ENCODE measurements at regions not wholly inside any gene's neighbourhood (a gene's known extent, or its start where the extent isn't known, plus 50 kb on each side); places are given as distances from the start of the nearest gene placed in this dataset.

GRCh38 chr9:27985714-27986113 lies 412.4 kb upstream of the C9orf72 start:
- H3K9ac ChIP-seq (ENCODE audit: low read depth, low read length): no peak overlapping the region
- no peak overlapping the region for H2AK5ac ChIP-seq (ENCODE audit: low read depth, low read length)
- H3K27me3 ChIP-seq (ENCODE audit: control insufficient read depth, insufficient read depth, low read length): no peaks in the 10 kb centered on the region
- H2BK20ac ChIP-seq (ENCODE audit: low read depth, low read length): no peak overlapping the region
- in situ Hi-C loops (cut with MboI; ENCODE audit: low sequenced_read_pairs) (no loop called here), dilution Hi-C loops (cut with HindIII; ENCODE audit: low sequenced_read_pairs, unreplicated experiment) (no loop called here), intact Hi-C loops (cut with micrococcal nuclease) (no loop called here)
- no peak for ATAC-seq (ENCODE audit: low read depth)
- no peak overlapping the region for H2AFZ ChIP-seq (replicated peaks; ENCODE audit: low read length, poor library complexity)
- BruUV-seq (replicated peaks): no TSS peak
- H2BK5ac ChIP-seq (ENCODE audit: low read depth, low read length, poor library complexity, severe bottlenecking): no peak overlapping the region
- no peak overlapping the region for H3K56ac ChIP-seq (ENCODE audit: extremely low read depth, insufficient read depth, low read length)
- no peak overlapping the region for H3K23ac ChIP-seq (ENCODE audit: low read depth, low read length)
- DNase-seq: no peak
- H3K4ac ChIP-seq (ENCODE audit: low read depth, low read length): no peak overlapping the region
- H2BK15ac ChIP-seq (ENCODE audit: low read depth, low read length): no peak overlapping the region
- no peaks in the 10 kb centered on the region for H3K4me1 ChIP-seq (ENCODE audit: control insufficient read depth, insufficient read depth, low read length)
- H4K5ac ChIP-seq (ENCODE audit: low read depth, low read length): no peak overlapping the region
- H4K8ac ChIP-seq (ENCODE audit: low read depth in 2 of 2, low read length in 2 of 2): no peak overlapping the region
- H4K91ac ChIP-seq (ENCODE audit: insufficient read depth, low read depth, low read length): no peak overlapping the region
- no peak overlapping the region for H3K4me3 ChIP-seq (ENCODE audit: insufficient read depth, low read depth, low read length)
- WGBS, 2 experiments (ENCODE audit: extremely low coverage in 2 of 2, insufficient read length in 1 of 2): no CpG with 5 or more reads among the region's 1 CpG
- H3K9me1 ChIP-seq (ENCODE audit: insufficient read depth, low read length): no peaks in the 10 kb centered on the region
- no peaks in the 10 kb centered on the region for H3K79me1 ChIP-seq (ENCODE audit: low read depth in 1 of 2, low read length in 2 of 2)
- H3K4me2 ChIP-seq (ENCODE audit: low read depth, low read length): no peak overlapping the region
- no peaks in the 10 kb centered on the region for H3K9me3 ChIP-seq (ENCODE audit: control insufficient read depth, insufficient read depth, low read length)
- H3K36me3 ChIP-seq (ENCODE audit: control insufficient read depth, insufficient read depth, low read length): no peaks in the 10 kb centered on the region
- H3K27ac ChIP-seq (ENCODE audit: insufficient read depth, low read length): no peak overlapping the region
- no peak for TF ChIP-seq USF2 (IDR thresholded peaks at IDR 0.05; ENCODE audit: low read depth, low read length)
- no peak for TF ChIP-seq NFE2L2 (IDR thresholded peaks at IDR 0.05; ENCODE audit: low read depth, low read length)
- no peak for TF ChIP-seq POLR2A (IDR thresholded peaks at IDR 0.05; ENCODE audit: low read depth, low read length)
- no peak for TF ChIP-seq CHD1 (IDR thresholded peaks at IDR 0.05; ENCODE audit: low read depth, low read length)
- no peak for TF ChIP-seq MAZ (IDR thresholded peaks at IDR 0.05; ENCODE audit: borderline replicate concordance, low read depth, low read length)
- no peak for TF ChIP-seq RFX5 (IDR thresholded peaks at IDR 0.05; ENCODE audit: low read depth, low read length)
- no peak for TF ChIP-seq MXI1 (IDR thresholded peaks at IDR 0.05; ENCODE audit: borderline replicate concordance, low read depth, low read length)
- no peak for TF ChIP-seq SMC3 (IDR thresholded peaks at IDR 0.05; ENCODE audit: low read depth, low read length)
- TF ChIP-seq RCOR1 (IDR thresholded peaks at IDR 0.05; ENCODE audit: insufficient replicate concordance, low read length): no peak
- TF ChIP-seq CEBPB (IDR thresholded peaks at IDR 0.05; ENCODE audit: low read depth, low read length): no peak
- TF ChIP-seq ELK1 (IDR thresholded peaks at IDR 0.05; ENCODE audit: borderline replicate concordance, low read depth, low read length): no peak
- TF ChIP-seq FOS (IDR thresholded peaks at IDR 0.05; ENCODE audit: low read depth, low read length): no peak
- TF ChIP-seq CTCF (conservative IDR thresholded peaks at IDR 0.05; ENCODE audit: low read depth, low read length): no peak
- TF ChIP-seq BHLHE40 (IDR thresholded peaks at IDR 0.05; ENCODE audit: low read depth, low read length): no peak
- TF ChIP-seq MAFK (IDR thresholded peaks at IDR 0.05; ENCODE audit: low read depth, low read length): no peak
- no peak for TF ChIP-seq RAD21 (IDR thresholded peaks at IDR 0.05; ENCODE audit: low read length)
- H2AK9ac ChIP-seq (replicated peaks; ENCODE audit: low read depth, low read length, poor library complexity): no peak overlapping the region
- POLR2A ChIA-PET (ENCODE audit: unreplicated experiment): no interaction called here
- no peak overlapping the region for H3K14ac ChIP-seq (replicated peaks; ENCODE audit: low read depth, low read length)
- H2BK120ac ChIP-seq (ENCODE audit: low read depth, low read length): no peak overlapping the region
- no peak overlapping the region for H3K18ac ChIP-seq (ENCODE audit: low read depth, low read length)
- H4K20me1 ChIP-seq (ENCODE audit: insufficient read depth, low read length): no peaks in the 10 kb centered on the region
- CTCF ChIA-PET: no interaction called here
